ENCODE measurements at regions not wholly inside any gene's neighbourhood (a gene's known extent, or its start where the extent isn't known, plus 50 kb on each side); places are given as distances from the start of the nearest gene placed in this dataset.

GRCh38 chr22:48585916-48586798, 1241.5 kb downstream of the BRD1 start:
- no peak for DNase-seq (ENCODE audit: low read depth in 2 of 2)

DNA sequence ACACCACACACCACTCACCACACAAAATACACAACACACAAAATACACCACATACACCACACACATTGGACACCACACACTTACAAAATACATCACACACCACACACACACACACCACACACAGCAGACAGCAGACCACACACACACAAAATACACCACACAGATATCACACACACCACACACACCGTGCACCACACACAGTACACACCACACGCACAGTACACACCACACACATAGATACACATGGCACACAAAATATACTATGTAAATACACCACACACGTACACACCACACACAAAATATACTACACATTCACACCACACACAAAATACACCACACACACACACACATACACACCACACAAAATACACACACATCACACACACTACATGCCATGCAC, 1243.5 kb downstream of the BRD1 start:
- DNase-seq (ENCODE audit: low read depth in 2 of 2), result no peak

DNA sequence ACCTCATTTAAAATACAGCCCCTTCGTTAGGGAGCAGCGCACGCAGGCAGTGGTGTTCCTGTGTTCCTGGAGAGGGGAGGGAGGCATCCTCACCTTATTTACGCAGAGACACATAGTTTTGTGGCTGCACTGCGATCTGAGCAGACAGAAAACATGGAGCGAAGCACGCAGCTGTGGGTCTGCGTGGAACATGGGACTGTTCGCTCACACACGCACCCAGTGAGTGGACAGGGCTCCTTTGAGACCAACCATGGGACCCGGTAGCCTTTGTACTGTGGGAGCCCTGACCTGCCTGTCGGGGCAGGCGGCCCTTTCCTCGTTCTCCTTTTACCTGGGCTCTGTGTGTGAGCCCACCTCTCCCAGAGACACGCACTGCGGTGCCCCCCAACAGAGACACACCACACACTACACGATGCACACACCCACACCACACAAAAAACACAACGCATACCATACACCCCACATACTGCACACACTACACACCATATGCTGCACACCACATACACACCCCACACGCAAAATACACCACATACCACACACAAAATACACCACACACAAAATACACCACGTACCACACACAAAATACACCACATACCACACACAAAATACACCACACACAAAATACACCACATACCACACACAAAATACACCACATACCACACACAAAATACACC, 1245.7 kb downstream of the BRD1 start:
- DNase-seq (ENCODE audit: low read depth in 2 of 2), result no peak

GRCh38 chr22:48581205-48581766, 1246.4 kb downstream of the BRD1 start:
- DNase-seq (ENCODE audit: low read depth in 2 of 2), result no peak

DNA sequence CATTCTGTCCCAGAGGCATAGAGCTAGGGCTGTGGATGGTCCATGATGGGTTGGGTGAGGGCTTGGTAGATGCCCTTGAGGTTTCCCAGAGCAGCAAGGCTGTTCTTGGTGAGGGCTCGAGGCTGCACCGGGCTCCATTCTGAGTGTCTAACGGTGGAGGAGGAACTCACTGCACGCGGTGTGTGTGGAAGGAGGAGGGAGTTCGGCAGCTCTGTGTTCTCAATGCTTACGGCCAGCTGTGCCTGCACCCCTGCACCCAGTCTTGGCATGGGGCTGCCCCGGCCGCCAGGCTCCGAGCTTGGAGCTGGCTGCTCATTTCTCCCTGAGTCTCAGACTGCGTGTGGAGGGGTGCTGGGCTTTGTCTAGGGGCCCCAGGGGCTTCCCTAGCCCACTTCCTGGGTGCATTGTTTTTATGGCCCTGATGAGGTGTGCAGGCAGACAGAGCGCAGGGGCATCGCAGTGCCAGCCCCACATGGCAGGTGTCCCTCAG, 1247.1 kb downstream of the BRD1 start:
- DNase-seq (ENCODE audit: low read depth in 2 of 2), result no peak

GRCh38 chr22:48579928-48580309, 1247.8 kb downstream of the BRD1 start:
- DNase-seq (ENCODE audit: low read depth in 2 of 2), result no peak

- DNase-seq (ENCODE audit: low read depth in 2 of 2), result no peak
Measured at GRCh38 chr22:48579043-48579927, 1248.4 kb downstream of the BRD1 start.

- no peak for DNase-seq (ENCODE audit: low read depth in 2 of 2)
Measured at GRCh38 chr22:48578138-48579042, 1249.3 kb downstream of the BRD1 start.

- no peak for DNase-seq (ENCODE audit: low read depth in 2 of 2)
Measured at GRCh38 chr22:48577691-48578090, 1250.0 kb downstream of the BRD1 start.

- DNase-seq (ENCODE audit: low read depth in 2 of 2), result no peak
Measured at GRCh38 chr22:48577014-48577690, 1250.5 kb downstream of the BRD1 start.

DNA sequence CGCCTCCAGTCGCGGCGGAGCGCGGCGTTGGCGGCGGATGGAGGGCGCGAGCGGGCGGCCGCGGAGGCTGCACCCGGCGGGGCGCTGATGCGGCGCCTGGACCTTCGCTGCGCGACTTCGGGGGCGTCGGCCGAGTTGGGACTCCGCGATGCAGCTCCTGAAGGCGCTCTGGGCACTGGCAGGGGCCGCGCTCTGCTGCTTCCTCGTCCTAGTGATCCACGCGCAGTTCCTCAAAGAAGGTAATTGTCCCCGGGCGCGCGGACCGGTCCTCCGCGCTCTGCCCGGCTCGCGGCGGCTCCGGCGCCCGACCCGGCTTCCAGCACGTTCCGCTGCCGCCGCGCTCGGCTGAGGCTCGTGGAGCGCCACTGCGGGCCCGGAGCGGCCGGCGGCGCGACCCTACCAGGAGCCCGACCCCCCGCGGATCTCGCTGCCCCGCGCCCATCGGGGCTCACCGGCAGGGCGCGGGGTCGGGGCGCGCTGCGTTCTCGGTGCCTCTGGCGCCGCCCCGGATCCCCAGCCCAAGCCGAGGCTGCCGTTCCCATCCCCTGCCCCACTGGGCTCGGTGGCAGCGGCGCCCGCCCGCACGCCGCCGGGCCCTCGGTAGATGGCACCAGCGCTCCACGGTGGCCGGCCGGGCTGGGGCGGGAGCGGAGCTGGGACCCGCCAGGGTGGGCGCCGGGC, 1251.2 kb downstream of the BRD1 start:
- no peak for DNase-seq (ENCODE audit: low read depth in 2 of 2)

GRCh38 chr22:48575618-48576332, 1251.9 kb downstream of the BRD1 start:
- no peak for DNase-seq (ENCODE audit: low read depth in 2 of 2)

DNA sequence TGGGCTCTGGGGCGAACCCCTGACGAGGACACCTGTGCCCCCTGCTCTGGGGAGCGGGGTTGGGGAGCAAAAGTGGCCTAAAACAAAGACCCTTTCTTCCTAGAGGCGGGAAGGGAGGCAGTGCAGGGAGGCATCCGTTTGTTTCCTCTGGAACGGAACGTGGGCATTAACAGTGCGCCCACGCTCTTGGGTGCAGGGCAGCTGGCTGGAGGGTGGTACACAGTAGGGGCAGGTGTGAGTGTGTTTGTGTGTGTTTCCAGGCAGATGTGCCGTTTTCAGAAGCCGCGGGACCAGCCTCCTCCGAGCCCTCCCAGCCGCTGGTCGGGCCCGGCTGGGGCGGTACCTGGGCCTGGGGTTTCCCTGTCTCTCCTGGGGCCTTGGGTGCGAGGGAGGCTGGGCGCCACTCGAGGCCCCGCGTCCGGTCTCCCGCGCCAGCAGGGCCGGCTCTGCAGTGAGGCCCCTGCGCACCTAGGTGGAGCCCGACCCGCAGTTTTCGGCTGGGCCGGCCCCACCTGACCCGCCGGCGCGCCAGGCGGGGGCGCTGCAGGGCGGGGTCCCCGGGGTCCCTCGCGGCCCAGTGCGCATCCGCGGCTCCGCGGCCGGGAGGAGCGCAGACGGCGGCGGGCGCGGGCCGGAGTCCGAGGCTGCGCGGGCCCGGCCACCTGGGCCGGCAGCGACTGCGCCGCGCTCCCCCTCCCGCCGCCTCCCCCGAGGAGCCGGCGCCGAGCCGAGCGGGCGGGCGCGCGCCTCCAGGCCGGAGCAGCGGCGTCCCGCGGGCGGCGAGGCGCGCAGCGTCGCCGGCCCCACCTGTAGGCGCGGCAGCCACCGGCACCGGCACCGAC, 1252.7 kb downstream of the BRD1 start:
- no peak for DNase-seq (ENCODE audit: low read depth in 2 of 2)

- DNase-seq (ENCODE audit: low read depth in 2 of 2), result no peak
Measured at GRCh38 chr22:48573766-48574165, 1253.9 kb downstream of the BRD1 start.

GRCh38 chr22:48572951-48573350, 1254.7 kb downstream of the BRD1 start:
- no peak for DNase-seq (ENCODE audit: low read depth in 2 of 2)

GRCh38 chr22:48570912-48571311, 1256.8 kb downstream of the BRD1 start:
- DNase-seq (ENCODE audit: low read depth in 2 of 2), result no peak

DNA sequence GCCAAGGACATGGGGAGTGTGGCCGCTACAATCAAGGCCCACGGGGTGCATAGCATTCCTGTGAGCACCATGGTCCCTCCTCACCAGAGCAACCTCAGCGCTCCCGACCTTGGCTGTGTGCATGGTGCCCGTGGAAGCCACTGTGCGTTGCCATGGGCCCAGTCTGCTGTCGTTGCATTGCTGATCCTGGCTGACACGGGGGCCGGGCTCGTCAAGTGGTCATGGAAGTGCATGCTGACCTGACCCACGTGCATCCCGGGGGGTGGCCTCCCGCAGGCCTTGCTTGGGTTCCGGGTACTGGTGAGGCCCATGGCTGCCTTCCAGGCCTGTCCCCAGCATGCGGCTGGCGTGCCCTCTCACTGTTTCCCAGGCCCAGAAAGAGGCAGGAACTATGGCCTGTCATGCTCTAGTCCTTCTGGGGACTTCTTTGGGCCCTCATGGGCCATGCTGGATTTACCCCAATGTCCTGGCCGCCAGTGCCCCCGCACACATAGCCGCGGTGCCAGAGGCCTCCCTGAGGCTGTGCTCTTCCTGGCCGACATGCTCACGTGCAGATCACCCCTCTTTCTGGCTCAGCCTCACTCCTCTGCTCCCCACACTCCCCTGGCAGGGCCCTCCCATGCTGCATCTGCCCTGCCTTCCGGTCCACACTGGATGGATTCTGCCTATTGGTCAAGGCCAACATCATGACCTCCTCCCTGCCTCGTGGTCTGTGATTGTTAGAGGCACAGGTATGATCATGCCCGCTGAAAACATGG, 1258.0 kb downstream of the BRD1 start:
- DNase-seq (ENCODE audit: low read depth in 2 of 2), result no peak
